Stimulated activated CD4-positive, alpha-beta T cell treated with anti-CD3 and anti-CD28 coated beads, Interleukin-1b, Interleukin-23, amount 100 ng/mL, for 4 hours (primary cell): ENCODE measurements at regions not wholly inside any gene's neighbourhood (a gene's known extent, or its start where the extent isn't known, plus 50 kb on each side); places are given as distances from the start of the nearest gene placed in this dataset.

Experiments
- DNase-seq, 2 donors: peaks; one replicate each; pipeline ENCODE4 v3.0.0-alpha.2; 2020; ENCODE audit warnings: low read depth in 2 of 2

DNA sequence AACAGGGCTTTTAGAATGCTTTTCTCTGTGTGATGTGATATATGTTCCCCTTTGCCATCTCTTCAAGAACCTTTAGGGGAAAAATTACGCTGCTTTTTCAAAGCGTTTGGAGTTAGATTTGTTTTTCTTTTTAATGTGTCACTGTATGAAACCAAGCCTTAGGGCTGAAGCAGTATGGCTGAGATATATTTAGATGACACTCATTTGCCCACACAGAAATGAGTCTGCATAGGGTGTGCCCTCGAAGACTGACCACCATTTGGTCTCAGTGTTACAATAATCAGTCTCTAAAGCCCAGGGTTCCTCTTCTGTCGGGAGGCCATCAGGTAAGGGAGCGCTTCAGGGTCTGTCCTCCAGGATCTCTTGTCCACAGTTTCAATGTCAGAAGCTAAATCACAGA, 213.0 kb upstream of the NCAM1 start:
- DNase-seq, result no peak

DNA sequence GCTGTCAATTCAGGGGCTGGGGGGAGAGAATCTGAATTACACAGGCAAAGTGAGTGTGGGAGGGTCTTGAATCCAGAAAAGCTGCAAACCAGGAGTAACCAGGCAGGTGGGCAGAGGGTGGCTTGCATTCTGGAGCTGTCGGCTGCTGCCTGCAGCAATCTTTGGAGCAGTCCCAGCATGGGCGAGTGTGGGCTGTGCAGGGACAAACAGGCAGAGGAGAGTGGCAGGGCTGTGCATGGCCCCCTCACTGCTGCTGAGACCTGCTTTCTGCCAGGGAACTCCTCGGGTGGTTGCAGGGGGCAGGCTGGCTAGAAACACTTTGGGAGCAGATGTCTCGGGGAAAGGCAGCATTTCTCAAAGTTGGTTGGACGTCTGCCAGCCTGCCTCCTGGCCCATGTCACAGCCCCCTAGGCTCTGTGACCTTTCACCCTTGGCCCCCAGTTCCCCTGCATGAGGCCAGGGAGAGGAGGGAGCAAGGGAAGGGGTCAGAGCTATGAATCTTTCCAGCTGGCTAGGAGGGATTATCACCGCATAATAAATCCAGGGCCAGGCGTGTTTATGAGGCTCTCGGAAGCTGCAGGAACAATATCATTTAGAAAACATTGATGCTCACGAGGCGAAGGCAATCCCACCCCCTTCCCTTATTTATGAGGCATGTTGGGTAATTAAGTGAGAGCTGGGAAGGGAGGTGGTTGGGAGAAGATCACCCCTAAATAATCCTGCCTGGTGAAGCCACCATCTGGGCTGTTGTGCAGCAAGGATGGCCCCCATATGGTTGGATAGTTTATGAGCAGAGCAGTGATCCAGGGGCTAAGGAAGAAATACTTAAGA, 212.3 kb upstream of the NCAM1 start:
- DNase-seq, result no peak

DNA sequence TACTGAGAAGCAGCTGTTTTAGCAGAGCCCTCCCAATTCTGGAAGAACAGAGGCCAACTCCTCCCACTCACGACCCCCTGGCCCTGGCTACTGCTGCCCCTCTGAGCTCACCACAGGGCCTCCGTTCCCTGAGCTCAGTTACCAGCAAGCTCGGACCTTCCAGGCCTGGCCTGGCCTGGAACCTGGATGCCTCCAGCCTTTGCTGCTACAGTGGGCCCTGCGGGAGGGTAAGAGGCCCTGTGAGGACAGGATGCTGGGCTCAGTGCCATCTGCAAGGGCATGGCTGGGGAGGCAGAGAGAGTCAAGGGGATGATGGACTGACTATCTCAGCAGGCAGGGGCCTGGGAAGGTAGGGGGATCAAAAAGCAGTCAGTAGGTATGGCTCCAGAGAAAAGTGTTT, 209.9 kb upstream of the NCAM1 start:
- DNase-seq, result no peak

DNA sequence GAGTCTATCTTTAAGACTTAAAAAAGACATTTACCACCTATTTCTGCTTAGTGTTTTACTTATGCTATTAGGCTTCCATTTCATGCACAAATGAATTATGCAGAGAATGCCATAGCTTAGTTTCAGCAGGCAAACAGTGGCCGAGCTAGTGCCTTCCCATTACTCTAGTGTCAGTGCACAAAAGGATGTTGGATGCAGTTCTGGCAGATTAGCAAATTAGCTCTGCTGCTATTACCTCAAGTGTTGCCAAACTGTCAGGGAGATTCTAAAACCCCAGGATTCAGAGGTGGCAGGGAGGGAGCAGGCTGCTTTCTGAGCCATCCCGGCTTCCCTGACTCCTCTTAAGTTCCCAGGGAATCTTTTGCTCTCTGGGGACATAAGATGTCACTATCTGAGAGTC, 209.4 kb upstream of the NCAM1 start:
- no peak for DNase-seq

DNA sequence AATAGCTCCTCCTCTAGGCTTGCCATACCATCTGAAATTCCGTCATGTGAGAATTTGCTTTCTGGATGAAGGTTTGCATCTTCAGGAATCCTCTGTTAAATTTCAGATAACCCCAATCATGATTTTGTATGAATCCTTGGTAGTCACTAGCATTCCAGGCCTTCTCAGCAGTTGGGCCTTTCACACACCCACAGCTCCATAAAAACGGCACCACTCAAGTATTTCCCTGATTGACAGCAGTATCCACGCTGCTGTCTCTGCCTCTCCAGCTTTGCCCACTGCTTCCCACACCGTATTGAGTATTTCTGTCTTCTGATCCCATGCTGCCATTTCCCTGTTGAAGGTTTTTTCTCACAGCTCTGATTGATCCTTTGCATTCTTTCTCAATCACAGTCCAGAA, 208.7 kb upstream of the NCAM1 start:
- no peak for DNase-seq

DNA sequence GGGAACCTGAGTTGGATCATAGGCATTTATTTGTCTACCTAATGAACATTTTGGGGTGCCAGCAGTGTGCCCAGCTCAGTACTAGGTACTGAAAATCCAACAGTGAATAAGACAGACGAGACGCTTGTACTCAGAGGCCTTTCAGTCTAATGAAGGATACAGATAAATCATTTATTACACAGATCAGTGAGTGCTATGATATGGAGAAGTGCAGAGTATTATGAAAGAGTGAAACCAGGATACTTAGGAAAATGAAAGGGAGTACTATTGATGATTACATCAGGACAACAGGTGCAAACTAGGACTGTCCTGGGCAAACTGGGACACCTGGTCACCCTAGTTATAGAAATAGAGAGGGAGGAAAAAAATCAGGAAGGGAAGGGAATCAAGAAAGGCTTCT, 207.5 kb upstream of the NCAM1 start:
- DNase-seq, result no peak

DNA sequence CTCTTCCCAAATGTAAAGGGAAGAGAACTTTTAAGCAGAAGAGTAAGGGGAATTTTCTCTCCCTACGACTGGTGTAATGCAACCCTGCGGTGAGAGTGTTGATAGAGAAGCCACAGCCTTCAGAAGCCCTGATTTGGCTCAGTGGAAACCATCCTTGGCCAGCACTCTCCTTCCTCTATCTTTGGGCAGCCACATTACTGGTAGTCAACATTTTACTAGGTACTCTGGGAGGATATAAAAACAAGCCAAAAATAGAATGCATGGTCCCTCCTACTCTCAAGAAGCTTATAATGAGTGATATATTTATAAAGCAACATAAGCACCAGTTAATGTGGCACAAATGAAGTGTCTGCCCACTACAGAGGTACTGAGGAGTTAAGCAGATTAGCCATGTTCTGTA, 201.8 kb upstream of the NCAM1 start:
- no peak for DNase-seq

DNA sequence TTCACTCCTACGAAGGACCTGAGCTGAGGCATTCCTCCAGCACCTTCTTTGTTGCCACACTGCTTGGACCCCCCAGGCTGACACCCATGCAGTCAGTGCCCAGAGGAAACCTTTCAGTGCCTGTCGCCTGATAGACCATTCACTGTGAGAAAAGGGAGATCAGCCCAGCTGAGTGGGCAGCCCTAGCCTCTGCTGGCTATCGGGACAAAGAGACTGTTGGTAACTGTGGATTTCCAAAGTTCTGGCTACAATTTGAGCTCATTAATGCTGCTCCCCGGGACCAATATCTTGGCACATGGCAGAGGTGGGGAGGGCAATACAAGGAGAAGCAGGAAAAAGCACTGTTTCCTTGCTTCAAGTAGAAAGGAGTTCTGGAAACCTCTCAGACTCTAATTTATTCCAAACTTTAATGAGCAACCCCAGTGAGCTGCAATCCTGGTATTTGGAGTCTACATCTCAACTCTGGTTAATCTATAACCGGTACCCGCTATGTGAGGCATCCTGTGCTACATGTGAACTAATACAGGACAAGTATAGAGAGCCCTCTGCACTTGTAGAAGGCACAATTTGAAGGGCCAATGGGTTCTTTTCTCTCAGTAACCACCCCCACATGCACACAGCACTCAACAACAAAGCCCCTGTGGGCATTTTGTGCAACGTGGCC, 200.7 kb upstream of the NCAM1 start:
- DNase-seq, result no peak

DNA sequence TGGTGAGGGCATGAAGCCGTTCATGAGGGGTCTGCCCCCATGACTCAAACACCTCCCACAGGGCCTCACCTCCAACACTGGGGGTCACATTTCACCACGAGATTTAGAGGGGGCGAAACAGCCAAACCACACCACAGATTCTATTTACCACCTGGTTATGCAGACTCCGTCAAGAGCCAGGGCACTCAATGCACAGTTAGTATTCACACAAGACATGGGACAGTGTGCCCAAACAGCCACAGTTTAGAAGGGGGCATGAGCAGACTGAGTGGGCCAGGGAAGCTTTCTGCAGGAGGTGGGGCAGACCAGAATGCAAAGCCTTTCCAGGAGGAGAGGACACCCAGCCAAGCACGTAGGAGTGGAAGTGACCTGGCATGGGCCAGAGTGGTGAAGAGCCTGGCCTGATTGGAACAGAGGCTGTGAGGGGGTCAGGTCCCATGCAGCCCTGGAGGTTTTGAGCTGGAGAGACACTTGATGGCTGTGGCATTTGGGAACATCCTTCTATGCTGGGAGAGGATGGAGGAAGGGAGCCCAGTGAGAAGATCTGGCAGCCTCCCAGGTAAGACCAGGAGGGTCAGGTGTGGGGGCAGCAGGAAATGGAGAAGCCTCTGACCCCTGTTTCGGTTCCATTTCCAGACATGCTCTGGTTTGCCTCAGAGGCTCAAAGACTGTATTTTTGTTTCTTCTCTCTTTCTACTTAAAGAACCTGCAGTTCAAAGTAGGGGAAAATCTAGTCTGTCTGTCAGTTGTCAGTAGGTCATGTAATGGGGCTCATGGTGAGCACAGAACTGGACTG, 199.1 kb upstream of the NCAM1 start:
- no peak for DNase-seq

DNA sequence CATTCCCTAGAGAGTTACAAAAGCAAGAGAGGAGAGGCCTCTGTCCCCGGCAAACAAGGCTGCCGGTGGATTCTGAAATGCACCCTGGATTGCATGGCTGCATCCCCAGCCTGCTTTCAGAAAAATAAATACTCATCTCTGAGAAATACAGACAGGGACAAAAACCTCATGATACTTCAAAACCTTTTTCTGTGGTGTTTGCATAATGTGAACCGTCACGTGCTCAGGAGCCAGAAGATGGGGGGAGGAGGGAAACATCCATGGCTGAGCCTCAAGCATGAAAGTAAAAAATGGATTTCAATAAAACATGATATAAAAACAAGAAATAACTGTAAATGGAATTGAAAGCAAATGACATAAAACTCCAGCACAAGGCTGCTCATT, 198.5 kb upstream of the NCAM1 start:
- no peak for DNase-seq

DNA sequence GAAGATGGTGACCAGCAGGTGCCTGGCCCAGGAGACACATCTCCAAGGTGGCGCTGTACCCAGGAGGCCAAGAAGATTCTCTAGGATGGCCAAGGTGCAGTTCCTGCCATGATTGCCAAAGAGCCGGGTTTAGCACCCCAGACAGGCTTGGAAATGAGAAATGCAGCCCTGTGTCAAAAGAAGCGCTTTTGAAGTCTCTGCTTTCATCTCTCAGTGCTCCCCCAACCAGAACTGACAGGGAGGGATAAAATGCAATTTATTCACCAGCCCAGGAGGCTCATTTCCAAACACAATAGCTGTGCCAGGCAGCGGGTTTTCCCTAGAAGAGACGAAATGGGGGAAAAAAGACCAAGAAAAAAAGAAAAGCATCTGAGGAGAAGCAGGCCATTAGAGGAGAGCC, 195.9 kb upstream of the NCAM1 start:
- no peak for DNase-seq

DNA sequence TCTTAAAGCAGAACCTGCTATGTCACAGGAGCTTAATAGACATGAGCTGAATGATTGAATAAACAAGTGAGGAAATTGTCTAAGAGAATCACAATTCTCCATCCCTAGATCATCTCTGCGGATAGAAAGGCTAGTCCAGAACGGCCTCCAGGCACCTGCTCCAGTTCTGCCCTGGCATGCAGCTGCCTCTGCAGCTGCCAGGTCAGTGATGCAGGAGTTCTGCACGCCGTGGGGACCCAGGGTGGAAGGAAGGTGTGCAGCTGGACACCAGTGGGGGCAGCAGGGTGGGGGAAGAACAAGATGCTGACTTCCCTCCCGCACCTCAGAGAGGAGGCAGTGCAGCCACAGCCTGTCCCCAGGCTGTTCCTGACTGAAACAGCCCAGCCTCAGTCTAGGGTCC, 192.1 kb upstream of the NCAM1 start:
- DNase-seq, result no peak

DNA sequence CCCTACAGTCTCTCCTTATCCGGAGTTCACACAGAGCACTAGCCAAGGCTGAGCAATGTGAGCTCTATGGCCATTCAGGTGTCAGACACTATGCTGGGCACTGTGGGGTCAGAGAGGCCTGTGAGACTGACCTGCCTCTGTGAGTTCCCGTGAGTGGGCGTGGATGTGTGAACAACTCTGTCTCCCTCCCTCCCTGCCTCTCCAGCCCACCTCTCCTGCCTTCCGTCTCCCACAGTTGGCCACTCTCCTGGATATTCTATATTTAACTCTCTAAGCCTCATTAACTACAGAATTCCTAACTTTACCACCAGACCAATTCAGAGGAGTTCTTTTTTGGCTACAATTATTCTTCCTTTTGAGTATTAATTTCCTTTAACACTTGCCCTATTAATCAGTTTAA, 191.6 kb upstream of the NCAM1 start:
- no peak for DNase-seq

DNA sequence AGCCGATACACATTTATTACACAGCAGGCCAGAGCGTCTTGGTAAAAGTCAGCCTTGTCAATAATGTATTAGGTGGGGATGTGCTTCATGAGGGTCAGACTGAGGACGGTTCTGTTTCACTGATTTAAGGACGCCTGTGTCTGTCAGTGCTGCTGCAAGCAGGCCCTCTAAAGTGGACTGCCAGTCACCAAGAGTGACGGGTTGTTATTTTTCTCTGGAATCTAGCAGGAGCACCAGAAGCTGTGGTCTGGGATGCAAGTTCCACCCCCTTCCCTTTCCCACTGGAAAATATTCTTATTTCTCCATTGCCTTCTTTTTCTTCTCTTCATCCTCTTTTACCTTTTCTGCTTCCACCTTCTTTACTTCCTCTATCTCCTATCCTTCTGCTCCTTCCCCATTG, 191.2 kb upstream of the NCAM1 start:
- DNase-seq, result no peak

DNA sequence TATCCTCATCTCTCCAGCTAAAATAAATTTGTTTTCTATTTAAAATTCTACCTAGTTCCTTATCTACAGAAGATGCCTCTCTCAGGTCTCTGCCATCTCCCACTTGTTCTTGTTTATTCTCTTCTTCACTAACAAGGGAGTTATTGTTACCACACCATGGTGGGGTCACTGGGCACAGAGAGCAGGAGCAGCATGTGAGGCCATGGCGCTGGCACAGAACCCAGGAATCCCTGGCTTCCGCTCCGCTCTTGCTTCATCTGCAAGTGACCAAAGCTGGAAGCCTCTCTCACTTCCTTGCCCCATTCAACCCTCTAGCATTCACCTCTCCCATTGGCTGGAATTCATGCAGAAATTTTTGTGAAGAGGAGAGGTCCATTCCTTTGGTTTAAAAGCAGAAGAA, 190.7 kb upstream of the NCAM1 start:
- no peak for DNase-seq

DNA sequence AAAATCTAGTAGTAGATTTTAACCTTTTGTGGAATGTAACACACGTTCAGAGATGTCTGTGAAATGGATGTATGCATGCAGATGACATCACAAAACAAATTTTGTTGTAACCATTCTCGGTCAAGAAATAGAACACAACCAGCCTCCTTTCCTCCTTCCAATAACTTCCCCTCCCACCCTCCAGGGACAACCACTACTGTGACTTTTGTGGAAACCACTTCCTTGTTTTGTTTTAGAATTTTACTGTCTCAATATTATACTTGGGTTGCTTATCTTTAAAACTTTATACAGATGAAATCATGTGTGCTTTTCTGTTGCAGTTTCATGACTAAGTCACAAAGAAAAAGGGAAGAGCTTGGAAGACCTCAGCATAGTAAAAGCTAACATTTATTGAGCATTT, 189.4 kb upstream of the NCAM1 start:
- no peak for DNase-seq

DNA sequence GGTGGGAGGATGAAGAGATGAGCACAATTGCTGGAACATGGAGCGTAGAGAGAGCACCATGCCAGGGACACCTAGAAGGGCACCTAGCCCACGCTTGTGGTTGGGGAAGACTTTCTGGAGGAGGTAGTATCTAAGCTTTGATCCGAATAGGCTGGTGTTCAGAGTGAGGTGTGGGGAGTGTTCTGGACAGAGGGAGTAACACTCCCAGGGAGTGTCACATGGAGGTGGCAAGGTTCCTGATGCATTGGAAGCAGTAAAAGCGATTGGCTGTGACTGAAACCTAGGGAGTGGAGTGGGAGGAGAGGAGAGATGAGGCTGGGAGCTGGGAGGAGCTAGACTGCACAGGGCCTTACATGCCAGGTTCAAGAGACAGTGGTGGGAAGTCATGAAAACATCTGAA, 188.0 kb upstream of the NCAM1 start:
- DNase-seq, result no peak

DNA sequence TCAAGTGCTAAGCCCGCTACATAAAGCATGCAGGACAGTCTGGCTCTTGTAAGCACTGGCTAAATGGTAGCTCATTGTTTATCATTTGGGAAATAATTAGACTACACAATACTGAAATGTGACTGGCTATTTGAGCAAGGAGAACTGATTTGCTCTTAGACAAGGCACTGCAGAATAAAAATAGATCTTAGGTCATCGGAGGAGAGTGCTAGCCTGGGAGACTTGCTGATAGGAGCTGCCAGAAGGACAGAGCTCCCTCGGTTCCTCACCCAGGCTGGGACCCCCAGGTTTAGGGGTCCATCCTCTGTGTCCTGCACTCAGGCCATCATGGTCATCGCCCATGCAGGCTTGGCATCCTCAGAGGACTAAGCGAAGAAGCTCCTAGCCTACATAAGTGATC, 184.4 kb upstream of the NCAM1 start:
- DNase-seq, result no peak

DNA sequence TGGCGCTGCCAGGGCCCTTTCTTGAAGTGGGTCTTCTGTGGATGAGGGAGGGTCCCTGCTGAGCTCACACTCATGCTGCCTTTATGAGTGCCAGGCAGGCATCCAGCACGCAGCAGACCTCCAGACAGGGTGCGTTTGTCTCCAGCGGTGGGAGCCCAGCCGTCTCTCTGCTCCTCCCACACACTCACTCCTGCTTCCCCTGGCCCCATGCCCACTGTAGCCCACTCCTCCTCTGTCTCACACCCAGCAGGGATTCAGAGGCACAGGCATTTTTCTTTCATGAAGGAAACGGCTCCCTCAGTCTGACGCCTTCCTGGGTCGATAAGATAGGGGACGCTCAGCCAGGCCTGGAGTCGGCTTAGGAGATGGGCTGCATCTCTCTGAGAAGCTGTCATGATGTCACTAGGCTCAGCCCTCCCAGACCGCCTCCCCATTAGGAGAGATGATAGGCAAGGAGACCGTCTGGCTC, 183.9 kb upstream of the NCAM1 start:
- DNase-seq, result no peak

DNA sequence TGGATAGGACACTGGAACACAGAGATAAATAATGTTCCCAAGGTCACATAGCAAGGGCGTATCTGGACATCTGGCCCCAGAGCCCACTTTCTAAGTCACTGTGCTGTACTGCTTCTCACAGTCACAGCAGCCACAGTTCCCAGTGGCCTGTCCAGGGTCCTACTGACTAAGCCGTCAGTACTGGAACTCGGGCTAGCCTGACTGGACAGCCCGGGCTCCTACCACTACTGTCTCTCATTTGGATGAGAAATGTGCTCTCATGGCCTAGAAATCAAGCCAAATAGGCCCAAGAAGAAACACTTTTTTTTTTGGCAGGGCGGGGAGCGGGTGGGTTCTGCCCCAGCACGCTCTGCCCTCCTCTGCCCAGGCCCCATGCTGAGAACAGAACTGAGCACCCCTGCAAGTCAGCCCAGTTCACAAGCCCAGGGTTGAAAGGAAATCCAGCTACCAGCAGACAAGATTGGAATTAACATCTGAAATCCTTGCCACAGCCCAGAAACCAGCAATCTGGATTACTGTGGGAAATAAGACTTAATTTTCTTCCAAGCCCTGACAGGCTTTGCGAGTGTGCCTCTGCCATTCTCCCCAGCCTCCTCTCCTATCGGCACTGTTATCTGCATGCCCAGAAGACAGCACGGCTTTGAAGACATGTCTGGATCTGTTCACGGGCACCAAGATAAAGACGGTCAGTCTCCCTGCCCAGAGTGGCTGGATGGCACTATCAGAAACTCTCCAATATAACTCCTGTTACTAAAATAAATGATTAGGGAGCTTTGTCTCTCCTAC, 182.9 kb upstream of the NCAM1 start:
- no peak for DNase-seq

DNA sequence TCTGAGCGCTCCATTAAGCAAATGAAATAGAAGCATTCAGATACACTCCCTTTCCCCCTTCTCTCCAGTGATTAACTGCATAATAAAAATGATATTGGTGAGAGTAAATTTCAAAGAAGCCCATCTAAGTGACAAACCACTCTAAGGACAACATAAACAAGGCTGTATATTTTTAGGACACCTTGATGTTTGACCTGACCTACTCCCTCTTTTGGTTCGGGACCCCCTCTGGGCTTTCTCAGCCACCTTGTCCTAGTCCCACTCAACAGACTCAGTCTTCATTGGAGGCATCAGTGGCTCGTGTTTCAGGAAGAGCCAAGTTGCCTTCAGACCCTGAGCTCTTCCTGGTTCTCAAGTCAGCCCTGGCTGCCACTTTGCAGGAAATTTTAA, 182.3 kb upstream of the NCAM1 start:
- DNase-seq, result no peak
